DMS114 treated with DMSO at 0.1 percent for 48 hours (cell line): ENCODE measurements at regions not wholly inside any gene's neighbourhood (a gene's known extent, or its start where the extent isn't known, plus 50 kb on each side); places are given as distances from the start of the nearest gene placed in this dataset.

Source experiments
- DNase-seq: peaks from one replicate; lab custom pipeline; 2025; ENCODE audit not compliant: unreplicated experiment; lab: John Stamatoyannopoulos, UW

DNA sequence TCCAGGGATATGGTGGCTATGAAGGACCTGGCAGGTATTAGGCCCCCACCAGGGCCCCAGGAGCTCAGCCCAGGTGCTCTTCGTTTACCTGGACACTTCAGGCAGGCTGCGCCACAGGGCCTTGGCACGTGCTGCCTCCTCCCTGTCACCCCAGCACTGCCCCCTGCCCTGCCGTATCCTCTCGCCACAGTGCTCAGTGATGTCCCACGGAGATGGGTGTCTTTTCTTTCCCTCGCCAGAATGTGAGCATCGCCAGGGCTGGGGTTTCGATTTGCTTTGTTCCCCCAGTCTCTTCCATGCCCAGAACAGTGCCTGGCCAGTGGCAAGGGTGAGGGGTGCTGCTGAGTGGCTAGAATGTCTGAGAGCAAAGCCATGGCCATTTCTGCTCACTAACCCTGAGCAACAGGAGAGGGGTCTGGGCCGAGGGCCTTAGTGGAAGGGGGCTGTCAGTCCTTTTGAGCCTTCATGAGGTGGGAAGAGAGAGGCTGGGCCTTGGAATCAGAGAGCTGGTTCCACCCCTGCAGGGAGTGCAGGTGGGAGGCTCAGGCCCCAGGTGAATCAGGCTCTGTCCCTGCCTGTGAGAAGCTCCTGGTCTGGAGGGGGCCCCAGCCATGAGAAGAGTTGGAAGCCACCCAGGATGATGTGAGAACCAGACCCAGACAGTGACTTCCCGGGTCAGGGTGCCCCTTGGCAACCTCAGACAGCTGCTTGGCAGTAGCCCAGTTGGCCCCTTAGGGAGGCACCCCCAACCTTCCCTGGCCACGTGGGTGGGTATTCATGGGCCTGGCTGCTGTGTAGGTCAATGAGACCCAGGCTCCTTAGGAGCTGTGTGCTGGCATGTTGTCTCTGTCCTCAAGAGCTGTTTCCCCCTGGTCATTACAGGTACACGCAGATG lies 129.9 kb upstream of the HS6ST1 start:
- no peak for DNase-seq

DNA sequence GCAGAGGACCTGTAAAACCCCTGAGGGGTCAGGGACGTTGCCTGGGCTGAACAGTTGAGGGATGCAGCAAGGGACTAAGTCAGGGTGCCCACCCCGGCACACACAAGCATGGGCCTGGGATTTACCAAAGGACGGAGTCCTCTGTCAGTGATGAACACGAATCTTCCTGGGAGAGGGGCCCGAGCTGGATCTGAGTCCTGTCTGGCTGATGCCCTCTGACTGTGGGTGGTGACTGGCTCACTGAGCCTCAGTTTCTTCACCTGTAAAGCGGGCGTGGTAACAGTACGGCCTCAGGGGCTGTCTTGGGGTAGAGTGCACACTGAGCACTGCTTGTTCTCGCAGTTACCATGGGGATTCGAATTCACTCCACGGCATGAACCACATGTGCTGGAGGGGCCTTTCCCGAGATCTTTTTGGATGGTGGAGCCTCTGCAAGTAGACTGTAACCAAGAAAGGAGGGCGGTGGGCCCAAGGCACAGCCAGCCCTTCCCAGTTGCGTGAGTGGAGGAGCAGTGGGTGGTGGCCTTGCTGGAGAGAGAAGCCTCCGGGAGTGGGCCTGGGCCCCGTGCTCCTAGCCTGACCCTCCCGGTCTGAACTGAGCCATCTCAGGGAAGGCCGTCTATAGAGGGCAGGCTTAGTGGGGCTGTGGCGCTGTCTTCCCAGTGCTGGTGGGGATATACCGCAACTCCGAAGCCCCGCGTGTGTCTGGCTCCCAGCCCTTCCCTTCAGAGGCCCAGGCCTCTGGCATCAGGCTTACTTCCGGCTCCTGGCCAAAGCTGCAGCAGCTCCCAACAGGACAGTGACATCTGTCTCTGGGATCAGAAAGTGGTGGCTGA lies 130.8 kb upstream of the HS6ST1 start:
- DNase-seq = no peak

DNA sequence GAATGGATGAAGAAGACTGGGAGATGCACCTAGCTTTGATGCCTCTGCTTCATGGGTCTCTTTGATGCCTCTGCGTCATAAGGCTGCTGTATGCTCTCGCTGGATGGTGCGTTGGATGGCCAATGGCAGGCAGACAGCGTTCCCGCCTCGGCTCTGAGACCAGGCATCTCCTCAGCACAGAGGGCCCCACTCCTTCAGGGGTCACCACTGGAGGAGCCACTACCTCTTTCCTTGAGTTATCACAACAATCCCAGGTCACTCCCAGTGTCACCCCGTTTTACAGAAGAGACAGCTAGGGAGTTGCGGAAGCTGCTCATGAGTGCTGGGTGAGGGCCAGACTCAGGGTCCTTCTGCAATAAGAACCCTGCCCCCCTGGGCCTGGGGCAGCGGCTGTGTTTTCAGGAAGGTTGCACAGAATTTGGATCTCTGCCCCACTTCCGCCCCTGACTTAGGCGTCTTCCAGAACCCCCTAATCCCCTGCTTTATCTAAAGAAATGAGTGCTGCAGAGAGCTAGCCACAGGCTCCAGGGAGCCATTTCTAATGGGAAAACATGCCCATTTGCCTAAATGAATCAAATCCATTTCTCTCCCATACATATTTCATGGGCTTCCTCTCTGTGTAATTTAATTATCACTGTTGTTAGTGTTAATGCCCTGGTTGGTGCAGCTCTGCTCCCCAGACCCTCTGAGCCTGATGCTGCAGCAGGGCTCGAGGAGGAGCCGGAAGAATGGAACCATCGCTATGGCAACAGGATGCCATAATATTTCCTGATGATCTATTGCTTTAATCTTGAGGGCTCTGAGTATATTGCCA lies 131.8 kb upstream of the HS6ST1 start:
- DNase-seq = no peak

DNA sequence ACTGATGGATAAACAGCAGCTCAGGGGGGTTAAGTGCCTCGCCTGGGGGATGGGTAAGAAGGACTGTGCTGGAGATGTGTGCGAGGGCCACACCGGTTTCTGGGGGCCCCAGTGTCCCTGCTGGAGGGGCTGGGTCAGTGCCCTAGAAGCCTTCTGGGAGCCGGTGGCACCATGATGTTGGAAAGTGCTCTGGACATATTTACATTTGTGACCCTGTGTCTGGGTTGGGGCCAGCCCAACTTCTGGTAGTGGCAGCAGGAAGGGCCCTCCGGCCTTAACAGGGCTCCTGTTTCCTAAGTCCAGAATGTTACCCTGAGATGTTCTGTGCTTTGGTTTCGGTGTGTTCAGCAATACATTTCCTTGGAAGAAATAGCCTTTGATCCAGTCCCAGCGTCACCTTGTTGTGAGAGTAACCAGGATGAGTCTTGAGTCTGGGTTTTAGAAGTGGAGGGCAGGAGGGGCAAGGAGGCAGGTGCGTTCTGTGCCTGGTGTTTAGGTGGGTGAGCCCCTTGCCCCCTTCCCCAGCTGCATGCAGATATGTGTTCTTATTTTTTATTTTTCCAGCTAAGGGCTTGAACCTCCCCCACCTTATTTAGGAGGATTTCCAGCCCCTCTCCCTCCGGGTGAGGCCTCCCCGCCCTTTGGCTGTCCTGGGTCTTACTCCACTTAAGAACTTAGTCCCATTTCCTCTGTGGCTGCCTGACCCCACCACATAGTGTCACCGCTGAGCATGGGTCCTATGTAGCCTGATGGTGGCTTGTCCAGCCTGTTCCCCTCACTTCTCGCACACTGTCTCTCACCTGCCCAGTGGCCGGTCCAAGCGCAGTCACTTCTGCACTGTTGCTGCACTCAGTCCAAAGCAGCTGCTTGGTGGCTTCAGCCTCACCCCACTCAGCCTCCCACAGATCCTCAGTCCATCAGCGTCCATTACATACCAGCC lies 132.7 kb upstream of the HS6ST1 start:
- no peak for DNase-seq

DNA sequence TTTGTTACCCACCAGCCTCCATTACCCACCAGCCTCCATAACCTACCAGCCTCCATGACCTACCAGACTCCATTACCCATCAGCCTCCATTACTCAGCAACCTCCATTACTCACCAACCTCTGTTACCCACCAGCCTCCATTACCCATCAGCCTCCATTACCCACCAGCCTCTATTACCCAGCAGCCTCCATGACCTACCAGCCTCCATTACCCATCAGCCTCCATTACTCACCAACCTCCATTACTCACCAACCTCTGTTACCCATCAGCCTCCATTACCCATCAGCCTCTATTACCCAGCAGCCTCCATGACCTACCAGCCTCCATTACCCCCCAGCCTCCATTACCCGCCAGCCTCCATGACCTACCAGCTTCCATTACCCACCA lies 133.3 kb upstream of the HS6ST1 start:
- no peak for DNase-seq

DNA sequence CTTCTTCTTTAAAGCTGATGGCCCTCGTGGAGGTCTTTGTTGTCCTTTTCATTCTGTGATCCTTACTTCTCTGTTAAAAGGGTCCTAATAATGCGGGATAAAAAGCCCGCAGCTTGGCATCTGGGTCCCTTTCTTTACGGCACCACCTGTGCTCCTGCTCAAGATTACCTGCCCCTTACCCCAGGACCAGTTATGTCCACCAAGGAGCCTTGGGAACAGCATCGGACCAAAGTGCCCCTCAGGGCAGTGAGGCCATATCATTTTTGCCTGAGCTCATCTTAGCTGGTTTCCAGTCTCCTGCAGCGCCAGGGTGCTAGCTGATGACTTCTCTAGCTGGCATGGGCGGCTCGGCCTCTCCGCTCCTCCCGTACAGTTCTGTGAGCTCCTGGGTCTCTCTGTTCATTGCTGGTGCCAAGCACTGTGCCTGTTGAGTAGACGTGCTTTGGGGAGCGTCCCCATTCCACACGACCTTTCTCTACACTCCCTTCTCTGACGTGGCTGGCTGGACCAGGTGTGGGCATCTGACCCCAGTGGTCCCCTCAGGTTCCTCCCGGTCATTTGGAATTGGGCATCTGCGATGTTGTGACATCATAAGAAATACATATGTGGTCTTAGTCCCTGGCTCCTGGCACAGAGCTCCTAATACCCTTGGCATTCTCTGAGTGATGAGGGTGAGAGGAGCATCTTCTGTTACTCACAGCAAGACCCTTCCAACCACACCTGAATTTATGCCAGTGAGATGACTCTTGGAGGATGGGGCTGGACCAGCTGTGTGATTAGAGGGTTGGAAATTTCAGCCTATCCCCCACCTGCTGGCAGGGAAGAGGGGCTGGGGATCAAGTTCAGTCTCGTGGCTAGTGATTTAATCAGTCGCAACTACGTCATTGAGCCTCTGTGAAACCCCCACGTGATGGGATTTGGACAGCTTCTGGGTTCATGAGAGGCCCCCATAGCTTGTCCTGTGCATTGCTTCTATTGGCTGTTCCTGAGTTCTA lies 134.2 kb upstream of the HS6ST1 start:
- DNase-seq = no peak

DNA sequence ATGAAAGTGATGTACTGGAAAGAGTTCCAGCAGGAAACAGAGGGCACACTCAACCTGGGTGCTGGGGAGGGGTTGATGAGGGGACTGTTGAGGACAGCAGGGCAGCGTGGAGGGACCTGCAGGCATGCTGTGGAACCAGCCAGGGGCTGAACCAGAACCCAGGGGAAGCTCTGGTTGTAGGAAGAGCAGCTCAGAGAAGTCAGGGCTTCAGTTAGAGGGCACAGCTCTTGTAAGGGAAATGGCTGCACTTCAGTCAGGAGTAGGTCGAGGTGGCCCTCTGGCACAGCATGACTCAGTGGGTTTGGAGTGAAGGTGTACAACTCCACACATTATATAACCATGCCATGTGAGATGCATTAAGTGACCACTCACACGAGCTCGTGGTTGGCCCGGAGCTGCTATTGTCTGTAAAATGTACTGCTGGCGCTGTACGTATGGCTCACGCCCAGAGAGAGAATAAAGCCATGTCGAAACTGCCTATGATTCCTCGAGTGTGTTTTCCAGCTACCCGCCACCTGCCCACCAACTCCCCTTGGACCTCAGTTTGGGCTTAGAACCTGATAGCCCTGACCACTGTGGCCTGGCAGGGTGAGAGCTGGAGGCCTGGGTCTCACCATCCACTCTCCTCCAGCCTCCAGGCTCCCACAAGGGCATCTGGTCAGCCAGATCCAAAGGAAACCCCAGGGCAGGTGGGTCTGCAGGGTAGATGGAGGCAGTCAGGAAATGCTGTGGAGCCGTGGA lies 136.5 kb upstream of the HS6ST1 start:
- no peak for DNase-seq

DNA sequence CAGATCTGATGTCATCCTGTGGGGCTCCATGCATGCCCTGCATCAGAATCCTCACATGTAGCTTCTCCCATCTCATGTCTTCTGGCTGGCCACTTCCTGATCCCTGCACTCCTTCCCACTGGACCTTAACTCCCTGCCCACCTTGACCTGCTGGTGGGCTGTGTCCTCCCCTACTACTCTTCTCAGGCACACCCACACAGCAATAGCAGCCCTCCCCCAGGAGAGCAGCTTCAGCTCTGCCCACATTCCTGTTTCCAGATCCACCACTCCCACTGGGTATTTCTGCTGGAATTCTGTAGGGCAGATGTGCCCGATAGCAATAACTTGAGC lies 137.0 kb upstream of the HS6ST1 start:
- no peak for DNase-seq

DNA sequence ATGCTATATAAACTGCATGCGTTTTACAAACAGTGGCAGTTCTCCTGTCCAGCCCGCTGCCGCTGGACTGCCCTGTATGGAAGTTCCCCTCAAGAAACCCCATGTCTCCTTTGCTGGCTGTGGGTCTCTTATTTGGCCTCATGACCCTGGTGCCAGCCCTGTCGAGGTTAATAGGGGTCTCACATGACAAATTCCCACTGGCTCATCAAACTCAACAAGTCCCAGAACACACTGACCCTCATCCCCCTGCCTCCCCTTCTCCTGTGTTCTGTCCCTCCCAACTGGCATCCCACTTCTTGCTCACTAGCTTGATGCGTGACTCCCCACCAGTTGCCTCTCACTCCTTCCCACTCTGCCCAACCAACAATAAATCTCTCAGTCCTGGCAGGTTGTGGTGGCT lies 137.6 kb upstream of the HS6ST1 start:
- no peak for DNase-seq

DNA sequence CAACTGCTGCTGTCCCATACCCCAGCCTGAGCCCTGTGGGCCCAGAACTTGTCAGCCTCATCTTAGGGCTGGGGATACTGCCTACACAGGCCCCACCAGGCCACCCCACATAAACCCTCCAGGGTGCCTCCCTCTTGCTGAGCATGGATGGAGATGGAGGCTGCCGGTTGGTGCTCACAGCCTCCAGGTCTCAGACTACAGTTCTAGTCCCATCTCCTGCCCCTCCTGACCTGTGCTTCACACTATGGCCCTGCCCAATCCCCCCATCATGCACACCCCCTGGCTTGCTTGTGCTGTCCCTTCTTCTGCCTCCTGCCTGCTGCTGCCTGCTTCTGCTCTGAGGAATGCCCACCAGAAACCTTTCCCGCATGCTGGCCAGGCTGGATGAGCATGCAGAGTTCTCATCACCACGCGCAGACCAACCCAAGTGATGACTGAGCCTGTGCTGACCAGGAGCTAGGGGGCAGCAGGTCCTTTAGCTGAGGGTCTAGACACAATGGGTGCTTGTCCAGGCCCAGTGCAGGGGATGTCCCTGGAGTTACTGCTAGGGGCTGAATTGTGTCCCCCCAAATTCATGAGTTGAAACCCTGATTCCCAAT lies 138.4 kb upstream of the HS6ST1 start:
- DNase-seq = no peak

DNA sequence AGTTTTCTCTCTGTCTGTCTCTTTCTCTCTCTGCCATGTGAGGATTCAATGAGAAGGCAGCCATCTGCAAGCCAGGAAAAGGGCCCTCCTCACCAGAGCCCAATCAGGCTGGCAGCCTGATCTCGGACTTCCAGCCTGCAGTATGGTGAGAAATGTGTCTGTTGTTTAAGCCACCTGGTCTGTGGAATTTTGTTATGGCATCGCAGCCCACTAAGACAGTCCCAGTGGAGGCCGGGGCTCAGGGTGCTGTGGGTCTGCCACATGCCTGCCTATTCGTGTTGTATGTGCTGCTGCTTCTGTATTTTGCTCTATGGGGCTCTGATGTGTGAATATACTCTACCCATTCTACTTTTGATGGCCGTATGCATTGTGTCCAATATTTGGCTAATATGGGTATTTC lies 139.0 kb upstream of the HS6ST1 start:
- DNase-seq = no peak

DNA sequence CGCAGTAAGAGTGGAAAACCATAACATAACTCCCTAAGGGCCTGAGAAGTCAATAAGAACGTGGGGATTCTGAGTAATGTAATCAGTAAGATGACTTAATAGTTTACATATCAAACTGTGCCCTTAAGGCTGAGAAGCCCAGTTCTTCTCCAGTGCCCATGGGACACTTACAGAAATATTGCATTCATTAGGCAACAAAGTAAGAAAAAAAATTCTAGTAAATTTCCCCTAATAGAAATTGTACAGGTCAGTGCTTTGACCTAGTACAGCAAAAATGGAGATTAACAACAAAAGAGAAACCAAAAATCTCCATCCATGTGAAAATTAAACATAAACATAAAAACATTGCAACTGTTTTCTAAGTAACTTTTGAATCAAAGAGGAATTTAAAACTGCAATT lies 139.8 kb upstream of the HS6ST1 start:
- no peak for DNase-seq

DNA sequence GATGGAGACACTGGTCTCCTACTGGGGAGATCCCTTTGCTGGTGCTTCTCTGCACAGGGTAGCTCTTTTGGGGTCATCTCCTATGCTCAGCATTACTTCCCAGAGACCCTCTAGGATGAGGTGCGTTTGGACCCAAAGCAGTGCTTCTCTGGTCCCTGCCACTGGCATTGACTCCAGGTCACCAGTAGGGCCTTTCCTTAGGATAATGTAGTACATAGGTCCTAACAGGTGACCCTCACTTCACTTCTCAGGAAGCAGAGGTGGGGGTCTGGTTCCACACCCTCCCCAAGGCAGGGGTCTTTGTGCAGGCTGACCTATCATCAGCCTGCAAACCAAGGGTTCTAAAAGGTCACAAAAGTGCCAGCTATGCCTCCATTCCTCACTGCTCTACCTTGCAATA lies 145.8 kb upstream of the HS6ST1 start:
- no peak for DNase-seq

DNA sequence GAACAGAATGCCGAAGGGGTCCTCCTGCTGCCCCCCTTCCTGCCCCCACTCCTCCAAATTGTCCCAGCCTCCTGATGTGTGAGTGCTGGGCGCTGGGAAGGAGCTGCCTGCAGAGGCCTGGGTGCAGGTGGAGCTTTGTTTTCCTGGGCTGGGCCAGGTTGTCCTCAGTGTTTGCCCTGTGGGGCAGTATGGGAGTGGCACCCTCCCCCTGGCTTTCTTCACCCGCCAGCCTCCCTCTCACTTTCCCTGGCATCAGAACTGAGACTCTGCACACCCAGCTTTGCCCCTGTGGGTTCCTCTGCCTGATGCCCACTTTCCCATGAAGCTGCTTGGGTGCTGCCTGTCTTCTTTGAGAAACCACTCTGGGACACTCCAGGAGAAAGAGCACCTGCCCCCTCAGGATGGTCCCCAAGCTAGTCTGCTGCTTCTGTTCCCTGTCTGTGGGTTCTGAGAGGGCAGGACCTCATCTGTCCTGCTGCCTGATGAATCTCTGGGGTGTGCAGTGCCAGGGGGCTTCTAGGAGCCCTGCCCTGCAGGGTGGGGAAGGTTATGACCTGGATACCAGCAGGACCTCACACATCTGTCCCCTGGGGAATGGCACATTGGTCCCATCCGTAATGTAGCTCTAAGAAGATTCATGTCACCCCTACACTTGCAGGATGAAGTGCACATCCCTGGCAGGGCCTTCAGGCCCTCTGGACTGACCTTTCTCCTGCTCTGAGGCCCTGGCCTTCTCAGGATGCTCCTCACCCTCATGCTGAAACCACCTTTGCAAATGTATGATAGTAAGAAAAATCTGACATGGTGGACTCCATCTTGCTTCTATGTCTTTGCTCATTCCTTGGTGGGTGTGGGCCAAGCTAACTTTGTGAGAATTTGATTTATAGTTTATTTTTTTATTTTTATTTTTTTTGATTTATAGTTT lies 146.8 kb upstream of the HS6ST1 start:
- no peak for DNase-seq

DNA sequence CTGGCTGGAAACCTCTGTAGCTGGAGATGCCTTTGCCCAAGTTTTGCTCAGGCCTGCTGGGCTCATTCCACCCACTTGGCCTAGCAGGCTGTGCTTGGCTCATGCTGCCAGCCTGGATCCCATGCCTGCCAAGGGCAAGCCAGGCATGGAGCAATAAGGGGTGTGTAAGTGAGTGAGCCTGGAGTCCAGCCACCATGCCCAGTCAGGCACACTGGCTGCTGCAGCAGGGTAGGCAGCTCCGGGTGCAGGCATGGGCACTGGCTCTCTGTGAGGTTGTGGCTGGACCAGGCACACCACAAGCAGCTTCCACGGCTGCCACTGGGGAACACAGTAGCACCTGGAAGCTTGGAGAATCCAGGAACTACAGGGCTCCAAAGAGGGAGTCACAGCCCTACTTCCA lies 147.7 kb upstream of the HS6ST1 start:
- DNase-seq = no peak

DNA sequence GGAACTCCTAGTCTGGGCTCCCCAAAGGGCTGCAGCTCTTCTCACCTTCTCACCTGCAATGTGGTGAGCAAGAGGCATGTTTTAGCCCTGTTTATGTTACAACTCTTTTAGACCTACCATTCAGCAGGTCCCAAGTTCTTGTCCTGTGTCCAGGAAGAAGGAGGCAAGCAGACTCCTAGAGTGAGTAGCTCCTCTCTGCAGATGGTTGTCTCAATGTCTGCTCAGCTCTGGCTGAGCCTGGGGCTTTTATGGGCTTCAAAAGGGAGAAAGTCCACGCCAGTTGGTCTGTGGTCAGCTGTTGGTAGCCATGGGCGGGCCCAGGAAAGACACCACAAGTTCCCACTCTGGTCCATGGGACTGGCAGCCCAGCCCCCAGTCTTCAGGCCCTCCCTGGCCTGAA lies 148.1 kb upstream of the HS6ST1 start:
- no peak for DNase-seq

DNA sequence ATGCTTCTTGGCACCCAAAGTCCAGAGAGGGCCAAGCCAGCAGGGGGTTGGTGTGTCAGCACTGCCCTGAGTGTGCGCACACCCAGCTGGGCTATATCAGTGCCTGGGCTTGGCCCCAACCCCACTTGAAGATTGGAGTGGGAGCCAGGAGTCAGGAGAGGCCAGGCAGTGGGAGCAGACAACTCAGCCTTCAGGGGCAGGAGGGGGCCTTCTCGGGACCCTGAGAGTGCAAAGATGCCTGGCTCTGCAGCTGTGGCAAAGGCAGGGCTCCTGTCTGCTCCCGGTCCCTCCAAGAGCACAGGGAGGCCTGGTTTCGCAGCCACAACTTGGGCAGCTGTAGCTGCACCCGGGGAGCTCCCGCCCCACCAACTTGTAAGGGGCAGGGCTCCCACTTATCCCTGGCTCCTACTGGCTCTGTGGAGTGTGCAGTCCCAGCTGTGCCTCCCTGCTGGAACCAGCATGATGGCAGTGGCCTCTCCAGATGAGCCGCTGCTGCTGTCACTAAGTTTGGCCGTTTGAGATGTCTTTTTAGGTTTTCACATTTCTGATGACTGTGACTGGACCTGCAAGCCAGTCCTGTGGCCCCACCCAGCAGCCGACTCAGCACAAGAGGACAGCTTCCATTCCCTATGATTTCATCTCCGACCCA lies 148.8 kb upstream of the HS6ST1 start:
- no peak for DNase-seq
